Uterus (tissue), 2 donors: ENCODE measurements at regions not wholly inside any gene's neighbourhood (a gene's known extent, or its start where the extent isn't known, plus 50 kb on each side); places are given as distances from the start of the nearest gene placed in this dataset.

ENCODE experiments used
- POLR2A ChIP-seq, 2 donors: fragments of 450-650 bp; IDR thresholded peaks; one replicate each; pipeline ENCODE4 v1.6.1; 2016; ENCODE audit warnings: antibody characterized with exemption in 2 of 2, mild to moderate bottlenecking in 1 of 2, moderate library complexity in 1 of 2
- TF ChIP-seq, protein P1 (sequence below), 4 experiments: fragments of 200-600 bp in 2 of 4; fragments of 450-650 bp in 2 of 4; sonication (generic) in 2 of 4; IDR thresholded peaks; one replicate each; pipeline ENCODE4 v1.5.1; 2016 to 2019; ENCODE audit warnings: antibody characterized with exemption in 4 of 4, mild to moderate bottlenecking in 2 of 4, moderate library complexity in 1 of 4

DNA sequence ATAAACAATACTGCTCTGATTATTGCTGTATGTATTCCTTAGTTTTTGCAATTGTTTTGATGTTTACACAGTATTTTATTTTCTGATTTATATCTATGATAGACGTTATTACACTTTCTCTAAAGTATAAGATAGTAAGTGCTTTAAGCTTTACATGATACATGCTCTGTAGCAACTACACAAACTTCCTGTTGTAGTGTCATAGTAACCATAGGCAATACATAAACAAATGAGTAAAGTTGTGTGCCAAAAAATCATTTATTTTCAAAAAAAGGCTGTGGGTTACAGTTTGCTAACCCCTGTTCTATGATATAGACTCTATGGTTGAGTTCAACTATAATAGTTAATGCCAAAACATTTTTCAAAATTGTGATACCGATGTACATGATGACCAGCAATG, 1156.4 kb downstream of the AMY1C start:
- TF ChIP-seq POLR2A (IDR thresholded peaks at IDR 0.05) = no peak
- TF ChIP-seq, protein P1, sequence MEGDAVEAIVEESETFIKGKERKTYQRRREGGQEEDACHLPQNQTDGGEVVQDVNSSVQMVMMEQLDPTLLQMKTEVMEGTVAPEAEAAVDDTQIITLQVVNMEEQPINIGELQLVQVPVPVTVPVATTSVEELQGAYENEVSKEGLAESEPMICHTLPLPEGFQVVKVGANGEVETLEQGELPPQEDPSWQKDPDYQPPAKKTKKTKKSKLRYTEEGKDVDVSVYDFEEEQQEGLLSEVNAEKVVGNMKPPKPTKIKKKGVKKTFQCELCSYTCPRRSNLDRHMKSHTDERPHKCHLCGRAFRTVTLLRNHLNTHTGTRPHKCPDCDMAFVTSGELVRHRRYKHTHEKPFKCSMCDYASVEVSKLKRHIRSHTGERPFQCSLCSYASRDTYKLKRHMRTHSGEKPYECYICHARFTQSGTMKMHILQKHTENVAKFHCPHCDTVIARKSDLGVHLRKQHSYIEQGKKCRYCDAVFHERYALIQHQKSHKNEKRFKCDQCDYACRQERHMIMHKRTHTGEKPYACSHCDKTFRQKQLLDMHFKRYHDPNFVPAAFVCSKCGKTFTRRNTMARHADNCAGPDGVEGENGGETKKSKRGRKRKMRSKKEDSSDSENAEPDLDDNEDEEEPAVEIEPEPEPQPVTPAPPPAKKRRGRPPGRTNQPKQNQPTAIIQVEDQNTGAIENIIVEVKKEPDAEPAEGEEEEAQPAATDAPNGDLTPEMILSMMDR (IDR thresholded peaks at IDR 0.05) = no peak
